Keratinocyte (primary cell): ENCODE measurements at regions not wholly inside any gene's neighbourhood (a gene's known extent, or its start where the extent isn't known, plus 50 kb on each side); places are given as distances from the start of the nearest gene placed in this dataset.

Experiments used
- EZH2 ChIP-seq: IDR thresholded peaks from one replicate; pipeline ENCODE4 v1.6.1; 2012; ENCODE audit warnings: inconsistent platforms, mild to moderate bottlenecking, low read length, moderate library complexity
- TF ChIP-seq, protein P1 (sequence below), 3 experiments: IDR thresholded peaks in 1 of 3; conservative IDR thresholded peaks in 1 of 3; optimal IDR thresholded peaks in 1 of 3; 2 replicates in 2 of 3; 3 replicates in 1 of 3; pipeline versions ENCODE3 to v1.5.1; 2011; ENCODE audit warnings: low read length in 3 of 3, mild to moderate bottlenecking in 3 of 3, moderate library complexity in 2 of 3, control low read depth in 1 of 3, inconsistent platforms in 1 of 3; ENCODE audit not compliant: insufficient read depth in 2 of 3; ENCODE audit errors: extremely low read depth in 1 of 3

DNA sequence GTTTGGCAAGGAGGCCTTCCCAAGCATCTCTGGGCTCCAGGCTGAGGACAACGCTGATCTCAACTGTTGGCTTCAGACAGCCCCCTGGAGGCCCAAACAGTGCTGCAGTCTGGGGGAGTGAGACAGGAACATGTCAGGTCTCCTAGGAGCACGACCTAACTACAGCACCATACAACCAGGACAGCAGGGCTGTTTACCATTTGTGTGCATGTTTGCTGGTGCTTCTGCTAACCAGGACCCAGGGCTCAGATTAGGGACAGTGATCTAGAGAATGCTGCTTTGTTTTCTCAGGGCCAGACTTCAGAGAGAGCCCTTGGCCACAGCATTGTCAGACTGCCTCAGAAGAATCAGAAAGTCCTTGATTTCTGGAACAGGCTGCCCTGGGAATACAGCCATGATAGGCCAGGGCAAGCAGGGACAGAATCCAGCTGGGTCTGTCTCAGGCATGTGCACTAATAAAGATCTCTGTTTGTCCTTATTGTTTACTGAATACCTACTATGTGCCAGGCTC is 126.5 kb downstream of the VPREB1 start:
- TF ChIP-seq, protein P1, sequence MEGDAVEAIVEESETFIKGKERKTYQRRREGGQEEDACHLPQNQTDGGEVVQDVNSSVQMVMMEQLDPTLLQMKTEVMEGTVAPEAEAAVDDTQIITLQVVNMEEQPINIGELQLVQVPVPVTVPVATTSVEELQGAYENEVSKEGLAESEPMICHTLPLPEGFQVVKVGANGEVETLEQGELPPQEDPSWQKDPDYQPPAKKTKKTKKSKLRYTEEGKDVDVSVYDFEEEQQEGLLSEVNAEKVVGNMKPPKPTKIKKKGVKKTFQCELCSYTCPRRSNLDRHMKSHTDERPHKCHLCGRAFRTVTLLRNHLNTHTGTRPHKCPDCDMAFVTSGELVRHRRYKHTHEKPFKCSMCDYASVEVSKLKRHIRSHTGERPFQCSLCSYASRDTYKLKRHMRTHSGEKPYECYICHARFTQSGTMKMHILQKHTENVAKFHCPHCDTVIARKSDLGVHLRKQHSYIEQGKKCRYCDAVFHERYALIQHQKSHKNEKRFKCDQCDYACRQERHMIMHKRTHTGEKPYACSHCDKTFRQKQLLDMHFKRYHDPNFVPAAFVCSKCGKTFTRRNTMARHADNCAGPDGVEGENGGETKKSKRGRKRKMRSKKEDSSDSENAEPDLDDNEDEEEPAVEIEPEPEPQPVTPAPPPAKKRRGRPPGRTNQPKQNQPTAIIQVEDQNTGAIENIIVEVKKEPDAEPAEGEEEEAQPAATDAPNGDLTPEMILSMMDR (optimal IDR thresholded peaks at IDR 0.05 in 1 of 3, IDR thresholded peaks at IDR 0.05 in 1 of 3, conservative IDR thresholded peaks at IDR 0.05 in 1 of 3; ENCODE audit: extremely low read depth in 1 of 3, insufficient read depth in 2 of 3, low read length in 3 of 3): no peak
- no peak for TF ChIP-seq EZH2
